HepG2 (cell line): ENCODE measurements at regions not wholly inside any gene's neighbourhood (a gene's known extent, or its start where the extent isn't known, plus 50 kb on each side); places are given as distances from the start of the nearest gene placed in this dataset.

ENCODE experiments used
- CBX1 ChIP-seq: IDR thresholded peaks from one replicate; pipeline ENCODE4 v1.6.1; 2016; ENCODE audit warnings: antibody characterized with exemption, low read depth
- EEA1 ChIP-seq: sonication (generic); formaldehyde crosslinking; IDR thresholded peaks from 2 replicates; pipeline ENCODE4 v1.5.1; 2020; ENCODE audit warnings: mild to moderate bottlenecking, missing genetic modification reagents, borderline replicate concordance
- FOXJ3 ChIP-seq: sonication (generic); formaldehyde crosslinking; IDR thresholded peaks from 2 replicates; pipeline ENCODE4 v1.4.0; 2020; ENCODE audit warnings: missing genetic modification reagents, mild to moderate bottlenecking, borderline replicate concordance
- FOXK1 ChIP-seq: sonication (generic); formaldehyde crosslinking; IDR thresholded peaks from 2 replicates; pipeline ENCODE4 v1.4.0; 2020; ENCODE audit warnings: low read depth, missing genetic modification reagents, borderline replicate concordance
- FOXO1 ChIP-seq: sonication (generic); formaldehyde crosslinking; IDR thresholded peaks from 2 replicates; pipeline ENCODE4 v1.4.0; 2020; ENCODE audit warnings: missing genetic modification reagents
- GMEB2 ChIP-seq: IDR thresholded peaks from 2 replicates; pipeline ENCODE4 v1.6.1; 2016; ENCODE audit warnings: missing biosample characterization, missing genetic modification reagents, low read depth
- GTF2F1 ChIP-seq: fragments of 150-350 bp; IDR thresholded peaks from 2 replicates; pipeline ENCODE4 v1.6.1; 2014; ENCODE audit warnings: low read length
- MYC ChIP-seq: sonication (generic); formaldehyde crosslinking; IDR thresholded peaks from 2 replicates; pipeline ENCODE4 v1.9.0; 2021; ENCODE audit warnings: missing genetic modification reagents, borderline replicate concordance
- NFYC ChIP-seq: IDR thresholded peaks from 2 replicates; pipeline ENCODE4 v1.6.1; 2016; ENCODE audit warnings: missing genetic modification reagents, missing compliant biosample characterization
- RERE ChIP-seq: IDR thresholded peaks from 2 replicates; pipeline ENCODE4 v1.6.1; 2016; ENCODE audit warnings: low read depth, missing genetic modification reagents, missing compliant biosample characterization
- RXRA ChIP-seq: sonication (generic); formaldehyde crosslinking; IDR thresholded peaks from 2 replicates; pipeline ENCODE4 v1.5.1; 2020; ENCODE audit warnings: missing genetic modification reagents
- SOX6 ChIP-seq, 2 experiments: fragments of 450-650 bp in 1 of 2; sonication (generic) in 1 of 2; formaldehyde crosslinking in 1 of 2; IDR thresholded peaks; 2 replicates each; pipeline versions ENCODE4 v1.4.0 to v1.6.1; 2017 to 2020; ENCODE audit warnings: antibody characterized with exemption in 1 of 2, mild to moderate bottlenecking in 1 of 2, missing genetic modification reagents in 1 of 2
- WIZ ChIP-seq: sonication (generic); formaldehyde crosslinking; IDR thresholded peaks from 2 replicates; pipeline ENCODE4 v1.5.1; 2020; ENCODE audit warnings: mild to moderate bottlenecking, missing genetic modification reagents
- ZBTB21 ChIP-seq: sonication (generic); formaldehyde crosslinking; IDR thresholded peaks from 2 replicates; pipeline ENCODE4 v1.4.0; 2020; ENCODE audit warnings: missing genetic modification reagents
- ZFP37 ChIP-seq: sonication (generic); formaldehyde crosslinking; IDR thresholded peaks from 2 replicates; pipeline ENCODE4 v1.4.0; 2020; ENCODE audit warnings: missing genetic modification reagents, borderline replicate concordance
- ZNF260 ChIP-seq: sonication (generic); formaldehyde crosslinking; IDR thresholded peaks from 2 replicates; pipeline ENCODE4 v1.4.0; 2020; ENCODE audit warnings: missing genetic modification reagents, low read depth, mild to moderate bottlenecking, borderline replicate concordance
- ZNF263 ChIP-seq: sonication (generic); formaldehyde crosslinking; IDR thresholded peaks from 2 replicates; pipeline ENCODE4 v1.4.0; 2020; ENCODE audit warnings: missing genetic modification reagents
- ZNF335 ChIP-seq: sonication (generic); formaldehyde crosslinking; IDR thresholded peaks from 2 replicates; pipeline ENCODE4 v1.4.0; 2020; ENCODE audit warnings: missing genetic modification reagents
- ZNF737 ChIP-seq: sonication (generic); formaldehyde crosslinking; IDR thresholded peaks from 2 replicates; pipeline ENCODE4 v1.5.0; 2020; ENCODE audit warnings: missing genetic modification reagents, mild to moderate bottlenecking, borderline replicate concordance
- TF ChIP-seq, protein P1 (sequence below): sonication (generic); formaldehyde crosslinking; IDR thresholded peaks from 2 replicates; pipeline ENCODE4 v1.5.1; 2020; ENCODE audit warnings: mild to moderate bottlenecking, missing genetic modification reagents, moderate library complexity
- TF ChIP-seq, protein P2 (sequence below): sonication (generic); formaldehyde crosslinking; IDR thresholded peaks from 2 replicates; pipeline ENCODE4 v1.5.0; 2020; ENCODE audit warnings: missing genetic modification reagents

- TF ChIP-seq EEA1 (no peak), RERE (peak; percentile 100), ZNF263 (CRISPR knock-in tag) (no peak), RXRA (CRISPR knock-in tag) (peak; percentile 85), ZNF737 (CRISPR knock-in tag) (no peak), ZNF335 (CRISPR knock-in tag) (no peak), FOXO1 (CRISPR knock-in tag) (peak; percentile 79), FOXK1 (CRISPR knock-in tag) (peak; percentile 48; the same call in 1 of the 2 replicates), FOXJ3 (CRISPR knock-in tag) (peak; percentile 86), GMEB2 (CRISPR knock-in tag) (no peak), GTF2F1 (no peak), NFYC (CRISPR knock-in tag) (peak; percentile 29; the same call in 1 of the 2 replicates), WIZ (CRISPR knock-in tag) (no peak), ZBTB21 (no peak), ZNF260 (CRISPR knock-in tag) (no peak), MYC (CRISPR knock-in tag) (peak; percentile 56; the same call in 1 of the 2 replicates), CBX1 (no peak), ZFP37 (no peak), SOX6 (IDR thresholded peaks at IDR 0.05) (no peak), SOX6 (CRISPR knock-in tag; IDR thresholded peaks at IDR 0.05) (peak; percentile 89)
- TF ChIP-seq, protein P1, sequence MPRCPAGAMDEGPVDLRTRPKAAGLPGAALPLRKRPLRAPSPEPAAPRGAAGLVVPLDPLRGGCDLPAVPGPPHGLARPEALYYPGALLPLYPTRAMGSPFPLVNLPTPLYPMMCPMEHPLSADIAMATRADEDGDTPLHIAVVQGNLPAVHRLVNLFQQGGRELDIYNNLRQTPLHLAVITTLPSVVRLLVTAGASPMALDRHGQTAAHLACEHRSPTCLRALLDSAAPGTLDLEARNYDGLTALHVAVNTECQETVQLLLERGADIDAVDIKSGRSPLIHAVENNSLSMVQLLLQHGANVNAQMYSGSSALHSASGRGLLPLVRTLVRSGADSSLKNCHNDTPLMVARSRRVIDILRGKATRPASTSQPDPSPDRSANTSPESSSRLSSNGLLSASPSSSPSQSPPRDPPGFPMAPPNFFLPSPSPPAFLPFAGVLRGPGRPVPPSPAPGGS (CRISPR knock-in tag) = no peak
- TF ChIP-seq, protein P2, sequence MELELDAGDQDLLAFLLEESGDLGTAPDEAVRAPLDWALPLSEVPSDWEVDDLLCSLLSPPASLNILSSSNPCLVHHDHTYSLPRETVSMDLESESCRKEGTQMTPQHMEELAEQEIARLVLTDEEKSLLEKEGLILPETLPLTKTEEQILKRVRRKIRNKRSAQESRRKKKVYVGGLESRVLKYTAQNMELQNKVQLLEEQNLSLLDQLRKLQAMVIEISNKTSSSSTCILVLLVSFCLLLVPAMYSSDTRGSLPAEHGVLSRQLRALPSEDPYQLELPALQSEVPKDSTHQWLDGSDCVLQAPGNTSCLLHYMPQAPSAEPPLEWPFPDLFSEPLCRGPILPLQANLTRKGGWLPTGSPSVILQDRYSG (CRISPR knock-in tag) = no peak
Measured at GRCh38 chr15:69561071-69561784, 108.6 kb downstream of the RPLP1 start (continued).
